GM12872 (cell line): ENCODE measurements at regions not wholly inside any gene's neighbourhood (a gene's known extent, or its start where the extent isn't known, plus 50 kb on each side); places are given as distances from the start of the nearest gene placed in this dataset.

Experiments
- CTCF ChIP-seq: IDR thresholded peaks from 3 replicates; pipeline ENCODE4 v1.5.1; 2011; ENCODE audit warnings: low read depth, mild to moderate bottlenecking, low read length, moderate library complexity; ENCODE audit not compliant: insufficient read depth

- no peak for TF ChIP-seq CTCF
Measured at GRCh38 chr5:10149911-10150310, 99.8 kb downstream of the ATPSCKMT start.

GRCh38 chr5:10145923-10146401 is 103.7 kb downstream of the ATPSCKMT start:
- TF ChIP-seq CTCF, result peak; percentile 23; the same call in 2 of the 3 replicates

- TF ChIP-seq CTCF, result no peak
Measured at GRCh38 chr5:10144040-10144439, 105.6 kb downstream of the ATPSCKMT start.

GRCh38 chr5:10140195-10140973 is 109.3 kb downstream of the ATPSCKMT start:
- TF ChIP-seq CTCF, result peak; percentile 34; the same call in 2 of the 3 replicates

- TF ChIP-seq CTCF, result no peak
Measured at GRCh38 chr5:10138395-10139057, 111.2 kb downstream of the ATPSCKMT start.

- no peak for TF ChIP-seq CTCF
Measured at GRCh38 chr5:10133830-10134229, 115.9 kb downstream of the ATPSCKMT start.

- TF ChIP-seq CTCF, result no peak
Measured at GRCh38 chr5:10130881-10131280, 118.8 kb downstream of the ATPSCKMT start.
